Fibroblast of skin of scalp (primary cell): ENCODE measurements at regions not wholly inside any gene's neighbourhood (a gene's known extent, or its start where the extent isn't known, plus 50 kb on each side); places are given as distances from the start of the nearest gene placed in this dataset.

Experiments
- DNase-seq: peaks from one replicate; pipeline ENCODE4 v3.0.0-alpha.2; 2013

DNA sequence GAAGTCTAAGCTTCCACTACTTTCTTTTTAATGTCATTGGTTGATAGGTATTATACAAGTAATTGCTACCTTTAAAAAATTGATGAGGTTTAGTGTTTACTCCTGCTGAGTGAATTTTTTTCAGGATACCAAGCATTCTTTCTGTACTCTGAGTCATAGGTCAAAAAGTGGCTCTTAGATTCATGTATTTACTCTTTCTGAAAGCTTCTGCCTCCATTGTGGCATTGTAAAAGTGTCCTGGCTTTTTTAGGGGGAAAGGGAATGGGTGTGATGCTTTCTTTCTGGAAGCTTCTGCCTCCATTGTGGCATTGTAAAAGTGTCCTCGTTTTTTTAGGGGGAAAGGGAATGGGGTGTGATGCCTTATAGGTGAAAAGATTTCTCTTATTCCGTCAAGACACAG is 286.5 kb downstream of the LPIN1 start:
- peak; percentile 20 for DNase-seq

DNA sequence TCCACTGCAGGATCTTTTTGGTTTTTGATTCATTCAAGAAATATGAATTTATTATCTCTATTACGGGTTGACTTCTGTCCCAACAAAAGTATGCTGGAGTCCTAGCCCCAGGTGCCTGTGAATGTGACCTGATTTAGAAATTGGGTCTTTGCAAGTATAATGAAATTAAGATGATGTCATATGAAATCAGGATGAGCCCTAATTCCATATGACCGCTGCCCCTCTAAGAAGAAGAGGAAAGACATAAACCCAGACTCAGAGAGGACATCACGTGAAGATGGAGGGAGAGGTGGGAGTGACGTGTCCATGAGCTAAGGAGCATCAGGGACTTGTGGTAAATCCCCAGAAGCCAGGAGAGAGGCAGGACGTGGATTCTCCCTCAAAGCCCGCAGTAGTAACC is 287.1 kb downstream of the LPIN1 start:
- DNase-seq, result no peak

DNA sequence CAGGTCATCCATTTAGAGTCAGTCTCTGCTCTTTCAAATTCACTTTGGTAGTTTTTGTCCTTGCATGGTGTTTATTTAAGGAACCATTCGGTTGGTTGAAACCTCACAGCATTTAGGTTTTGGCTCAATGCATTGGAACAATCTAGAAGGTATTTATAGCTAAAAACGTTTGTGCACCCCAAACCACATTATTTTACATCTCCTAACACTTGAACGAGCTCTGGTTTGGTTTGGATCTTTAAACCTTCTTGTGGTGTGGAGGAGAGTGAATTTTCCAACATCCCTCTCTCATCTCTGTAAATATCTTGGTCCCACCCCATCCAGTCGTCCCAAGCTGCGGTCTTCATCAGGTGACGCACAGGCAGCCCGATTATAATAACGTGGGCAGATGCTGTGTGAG is 287.9 kb downstream of the LPIN1 start:
- DNase-seq, result no peak

DNA sequence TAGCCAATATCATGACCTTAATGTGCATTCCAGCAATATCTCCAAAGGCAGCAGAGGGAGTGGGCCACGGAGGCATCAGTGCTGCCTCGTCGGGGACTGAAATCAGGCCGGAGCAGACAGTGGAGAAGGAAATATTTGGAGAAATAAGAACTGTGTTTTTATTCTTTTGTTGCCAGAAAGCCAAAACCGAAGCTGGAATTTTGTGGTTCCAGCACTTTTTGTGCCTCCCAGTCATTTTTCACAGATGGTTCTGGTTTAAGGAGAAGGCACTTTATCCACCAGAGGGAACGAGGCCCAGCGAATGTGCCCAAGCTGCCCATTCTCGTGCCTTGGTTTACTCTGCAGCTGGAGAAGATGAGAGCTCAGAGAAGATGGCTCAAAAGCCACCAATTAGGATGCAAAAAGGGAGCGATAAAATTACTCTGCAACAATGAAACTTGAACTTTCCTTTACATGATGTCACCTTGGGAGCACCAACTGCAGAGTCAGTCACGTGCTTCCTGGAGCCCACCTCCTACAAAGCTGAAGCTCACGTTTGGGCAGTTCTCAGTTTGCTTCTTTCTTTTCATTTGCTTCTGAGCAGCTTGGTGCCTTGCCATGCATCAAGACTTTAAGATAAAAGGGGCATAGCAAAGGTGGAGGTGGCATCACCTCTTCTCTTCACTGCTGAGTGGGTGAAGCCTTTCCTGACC is 288.7 kb downstream of the LPIN1 start:
- peak; percentile 68 for DNase-seq

DNA sequence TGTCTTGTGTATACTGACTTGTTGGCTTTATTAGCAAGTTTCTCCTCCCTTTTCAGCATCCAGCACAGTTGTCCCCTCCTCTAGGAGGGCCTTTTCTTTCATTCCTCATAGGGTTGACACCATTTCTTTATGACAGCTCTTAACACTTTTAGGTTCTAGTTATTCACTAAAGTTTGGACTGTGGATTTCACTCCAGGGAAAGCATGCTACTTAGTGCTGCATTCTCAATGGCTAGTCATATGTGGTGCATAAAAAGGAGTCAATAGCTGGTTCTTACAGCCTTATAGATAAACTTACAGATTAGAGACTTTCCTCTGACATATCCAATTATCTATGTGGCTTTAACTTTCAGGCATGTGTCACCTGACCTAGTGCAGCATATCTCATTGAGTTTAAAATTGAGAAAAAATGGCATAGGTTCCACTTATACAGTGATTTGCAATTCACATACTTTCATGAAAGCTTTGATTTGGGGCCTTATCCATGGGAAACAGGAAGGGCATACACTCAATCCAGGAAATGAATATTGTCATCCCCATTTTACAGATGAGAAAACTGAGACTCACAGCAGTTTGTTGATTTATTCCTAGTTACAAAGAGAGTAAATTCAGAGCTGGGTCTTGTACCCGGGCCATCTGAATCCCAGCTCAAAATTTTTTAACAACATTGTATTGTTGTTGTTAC is 289.7 kb downstream of the LPIN1 start:
- DNase-seq, result no peak

DNA sequence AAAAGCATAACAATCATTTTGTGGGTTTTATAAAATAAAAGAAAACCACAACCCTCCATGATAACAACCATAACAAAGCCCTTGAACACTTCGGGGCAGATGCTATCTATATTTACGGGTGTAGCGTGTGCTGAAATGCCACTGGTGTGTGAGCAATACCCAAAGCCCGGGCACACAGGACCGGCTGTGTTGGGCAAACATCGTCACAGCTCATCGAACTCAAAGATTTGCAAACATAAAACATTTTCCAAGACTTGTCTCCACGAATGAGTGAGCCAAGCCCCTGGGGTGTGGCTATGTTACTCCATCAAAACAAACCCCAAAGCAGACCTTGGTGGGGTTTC is 290.2 kb downstream of the LPIN1 start:
- no peak for DNase-seq

DNA sequence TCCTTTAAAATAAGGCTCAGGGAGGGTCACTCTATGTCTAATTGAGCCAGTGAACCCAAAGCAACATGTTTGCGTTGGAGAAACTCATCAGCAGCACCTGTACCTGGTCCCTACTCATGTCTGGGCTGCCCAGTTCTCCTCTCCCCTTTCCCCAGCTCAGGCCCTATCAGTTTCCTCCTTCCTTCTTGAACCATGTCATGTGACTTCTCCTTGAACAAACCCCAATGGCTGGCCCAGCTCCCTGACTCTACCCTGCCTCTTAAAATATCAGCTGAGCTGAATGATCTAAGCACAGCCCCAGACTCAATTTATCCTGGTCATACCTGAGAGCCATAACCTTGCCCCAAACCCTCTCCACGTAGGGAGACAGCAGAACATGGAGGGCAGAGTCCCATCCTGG is 290.9 kb downstream of the LPIN1 start:
- DNase-seq, result no peak

DNA sequence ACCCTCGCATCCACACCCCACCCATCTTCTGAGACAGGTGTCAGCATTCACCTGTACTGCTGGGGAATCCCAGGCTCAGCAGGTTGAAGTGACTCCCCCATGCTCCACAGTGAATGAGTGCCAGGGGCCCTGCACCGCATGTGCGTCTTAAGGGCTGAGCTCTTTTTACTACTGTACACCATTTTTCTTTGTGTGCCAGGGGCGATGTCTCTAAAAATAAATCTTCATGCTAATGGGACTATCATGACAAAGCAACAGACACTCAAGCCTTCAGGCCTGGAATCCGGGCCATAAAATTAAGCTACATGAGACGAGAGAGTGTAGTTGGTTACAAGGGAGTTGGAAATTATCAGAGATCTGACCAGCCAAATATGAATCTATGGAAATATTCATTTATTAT is 294.8 kb downstream of the LPIN1 start:
- no peak for DNase-seq

DNA sequence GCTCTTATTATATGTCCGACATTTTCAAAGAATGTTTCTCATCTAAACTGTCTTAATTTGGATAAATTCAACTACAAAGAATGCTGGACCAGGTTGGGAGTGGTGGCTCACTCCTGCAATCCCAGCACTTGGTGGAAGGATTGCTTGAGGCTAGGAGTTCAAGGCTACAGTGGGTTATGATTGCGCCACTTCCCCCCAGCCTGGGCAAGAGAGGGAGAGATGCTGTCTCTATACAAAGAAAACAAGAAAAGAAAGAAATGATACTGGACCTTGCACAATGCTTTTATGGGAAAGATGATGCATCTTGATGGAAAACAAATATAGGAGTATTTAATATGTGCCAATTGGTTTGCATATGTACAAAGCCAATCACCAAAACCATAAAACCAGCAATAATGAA is 296.7 kb downstream of the LPIN1 start:
- DNase-seq, result no peak

DNA sequence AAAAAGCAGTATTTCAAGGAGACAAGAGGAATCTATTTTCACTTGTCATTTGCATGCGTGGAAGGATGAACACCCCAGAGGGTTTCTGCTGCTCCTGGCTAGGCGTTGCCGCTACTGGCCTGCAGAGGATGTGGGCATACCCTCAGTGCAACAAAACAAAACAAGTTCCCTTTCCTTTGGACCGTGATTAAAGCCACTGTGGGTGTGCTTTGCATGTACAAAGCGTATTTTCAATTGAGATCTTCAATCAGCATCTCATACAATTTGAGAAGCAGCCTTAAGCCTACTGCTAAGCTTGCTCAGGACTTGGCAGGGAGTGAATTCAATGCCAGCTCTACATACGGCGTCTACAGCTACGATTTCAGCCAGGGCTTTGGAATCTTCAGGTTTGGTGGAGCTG is 298.4 kb downstream of the LPIN1 start:
- DNase-seq, result no peak

DNA sequence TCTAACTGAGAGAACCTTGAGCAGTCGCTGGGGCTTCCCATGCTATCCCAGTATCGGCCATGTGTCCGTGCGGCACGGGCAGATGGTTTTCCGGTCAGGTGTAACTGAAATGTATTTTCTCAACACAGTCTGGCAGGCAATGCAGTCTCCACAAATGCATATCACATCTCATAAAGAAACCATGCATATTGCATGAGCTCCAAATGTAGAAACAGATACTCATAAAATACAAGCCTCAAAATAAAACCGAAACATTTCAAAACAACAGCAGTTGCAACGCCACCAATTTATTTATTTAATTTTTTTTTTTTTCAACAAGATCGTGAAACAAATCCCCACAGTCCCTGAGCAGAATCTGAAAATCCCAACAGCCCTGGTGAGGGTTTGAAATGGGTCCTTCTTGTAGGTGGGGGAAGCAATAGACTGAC is 299.4 kb downstream of the LPIN1 start:
- no peak for DNase-seq

DNA sequence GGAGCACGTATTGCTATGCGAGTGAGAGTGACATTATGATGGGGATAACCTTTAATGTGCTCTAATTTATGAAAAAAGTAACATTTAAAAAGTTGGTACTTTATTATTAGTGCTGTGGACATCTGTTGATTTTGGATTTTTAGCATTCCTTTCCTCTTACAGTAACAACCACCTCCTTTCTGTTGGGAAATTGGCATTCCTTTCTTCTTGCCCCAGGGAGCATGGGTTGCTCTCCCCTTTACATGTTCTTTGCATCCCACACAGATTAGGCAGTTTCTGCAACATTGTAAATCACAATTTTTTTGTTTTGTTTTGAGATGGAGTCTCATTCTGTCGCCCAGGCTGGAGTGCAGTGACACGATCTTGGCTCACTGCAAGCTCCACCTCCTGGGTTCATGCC is 300.2 kb downstream of the LPIN1 start:
- DNase-seq, result peak; percentile 83

DNA sequence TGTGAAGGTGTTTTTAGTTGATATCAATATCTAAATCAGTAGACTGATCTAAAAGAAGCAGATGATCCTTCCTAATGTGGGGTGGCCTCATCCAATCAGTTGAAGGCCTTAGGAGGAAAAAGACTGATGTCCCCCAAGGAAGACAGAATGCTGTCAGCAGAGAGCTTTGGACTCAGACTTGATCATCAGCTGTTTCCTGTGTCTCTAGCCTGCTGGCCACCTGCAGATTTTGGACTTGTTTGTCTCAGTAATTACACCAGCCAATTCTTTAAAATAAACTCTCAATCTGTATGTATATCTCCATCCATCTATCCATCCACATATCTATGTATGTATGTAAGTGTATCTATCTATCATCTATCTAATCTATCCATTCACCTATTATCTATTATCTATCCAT is 301.3 kb downstream of the LPIN1 start:
- DNase-seq, result no peak

DNA sequence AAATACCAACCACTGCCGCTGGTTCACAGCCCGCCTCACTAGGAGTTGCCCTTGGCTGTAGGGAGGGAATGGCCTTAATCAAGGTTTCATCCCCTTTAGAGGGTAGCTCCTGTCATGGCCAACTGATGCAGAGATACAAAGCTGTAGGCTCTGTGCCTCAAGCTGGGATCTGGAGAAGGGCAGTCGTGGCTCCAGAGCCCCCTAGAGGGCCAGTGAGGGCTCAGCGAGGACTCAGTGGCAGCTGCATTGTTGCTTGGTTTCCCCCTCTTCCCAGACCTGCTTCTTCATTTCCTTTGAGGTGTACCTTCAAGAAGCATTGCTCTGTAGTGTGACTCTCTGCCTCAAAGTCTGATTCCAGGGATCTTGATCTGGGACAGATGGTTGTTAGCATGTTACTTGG is 302.1 kb downstream of the LPIN1 start:
- no peak for DNase-seq

DNA sequence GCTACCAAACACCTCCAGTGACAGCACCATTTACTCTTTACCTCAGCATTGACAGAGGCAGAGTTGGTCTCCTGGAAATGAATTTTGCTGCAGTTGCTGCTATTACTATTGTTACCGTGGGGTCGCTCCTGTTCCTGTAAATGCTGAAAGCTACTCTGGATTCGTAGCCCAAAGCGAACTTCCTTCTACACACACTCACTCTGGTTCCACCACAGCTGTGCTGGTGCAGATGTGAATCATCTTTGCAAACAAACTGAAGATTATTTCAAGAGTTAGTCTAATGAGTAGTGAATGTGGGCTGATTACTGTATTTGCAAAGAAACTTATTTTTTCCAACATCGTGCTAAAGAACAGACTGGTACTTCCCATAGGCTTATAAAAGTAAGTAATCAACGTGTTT is 304.0 kb downstream of the LPIN1 start:
- peak; percentile 86 for DNase-seq

DNA sequence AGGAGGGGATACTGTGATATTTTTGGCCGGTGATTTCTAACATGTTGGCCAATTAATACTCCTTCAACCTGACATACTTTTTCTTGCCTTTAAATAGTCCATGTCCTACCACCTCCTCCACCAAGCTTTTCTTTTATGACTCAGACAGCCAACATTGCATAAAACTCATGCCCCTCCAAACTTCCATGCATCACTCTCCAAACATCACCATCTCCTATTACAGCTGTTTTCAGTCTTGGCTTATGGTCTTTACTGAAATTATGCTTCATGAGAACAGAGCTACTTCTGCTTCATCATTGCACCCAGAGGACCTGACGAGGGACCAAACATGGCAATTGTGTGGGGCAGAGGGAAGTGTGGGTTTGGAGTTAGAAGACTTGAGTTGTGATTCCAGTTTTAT is 305.4 kb downstream of the LPIN1 start:
- DNase-seq, result peak; percentile 78

DNA sequence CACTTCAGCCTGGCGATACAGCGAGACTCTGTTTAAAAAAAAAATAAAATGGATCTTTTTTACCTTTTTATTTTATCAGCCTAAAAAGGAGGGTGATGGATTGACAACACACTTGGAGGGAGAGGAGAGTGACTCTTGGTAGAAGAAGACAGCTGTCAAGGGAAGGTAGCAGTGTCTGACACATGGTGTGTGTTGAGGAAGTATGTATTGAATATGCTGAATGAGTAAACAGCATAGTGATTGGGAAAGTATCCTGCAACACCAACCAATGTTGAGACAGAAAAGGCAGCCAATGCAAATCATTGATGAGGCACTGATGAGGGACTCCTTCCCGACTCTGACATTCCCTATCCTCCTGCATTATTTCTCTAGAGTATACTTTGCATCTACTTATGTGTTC is 306.4 kb downstream of the LPIN1 start:
- no peak for DNase-seq

DNA sequence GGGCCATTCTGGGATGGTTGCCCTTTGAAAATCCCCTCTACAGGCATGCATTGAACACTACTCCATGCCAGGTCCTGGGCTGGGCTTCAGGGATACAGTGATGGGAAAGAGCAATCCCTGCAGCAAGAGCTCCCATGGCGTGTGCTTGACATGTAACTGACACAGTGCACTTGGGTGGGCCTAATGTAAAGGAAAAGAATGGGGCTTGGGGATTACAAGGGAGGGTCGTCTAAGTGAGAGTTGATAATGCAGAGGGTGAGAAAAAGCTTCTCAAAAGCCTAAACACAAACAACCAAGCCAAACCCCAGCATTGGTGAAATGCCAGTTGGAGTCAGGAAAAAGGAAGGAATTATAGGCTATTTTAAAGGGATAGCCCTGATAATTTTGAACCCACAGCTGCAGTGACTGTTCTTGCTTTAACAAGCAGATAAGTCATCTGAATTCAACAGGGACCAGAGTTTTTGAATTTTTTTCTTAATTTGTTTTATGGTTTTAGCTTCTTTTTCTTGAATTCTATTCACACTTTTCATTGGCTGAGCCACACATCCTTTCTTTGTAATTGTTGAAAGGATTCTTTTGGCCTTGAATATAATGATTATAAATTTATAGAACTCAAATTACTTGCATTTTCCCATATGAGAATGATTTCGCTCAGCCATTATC is 308.7 kb downstream of the LPIN1 start:
- DNase-seq, result no peak

DNA sequence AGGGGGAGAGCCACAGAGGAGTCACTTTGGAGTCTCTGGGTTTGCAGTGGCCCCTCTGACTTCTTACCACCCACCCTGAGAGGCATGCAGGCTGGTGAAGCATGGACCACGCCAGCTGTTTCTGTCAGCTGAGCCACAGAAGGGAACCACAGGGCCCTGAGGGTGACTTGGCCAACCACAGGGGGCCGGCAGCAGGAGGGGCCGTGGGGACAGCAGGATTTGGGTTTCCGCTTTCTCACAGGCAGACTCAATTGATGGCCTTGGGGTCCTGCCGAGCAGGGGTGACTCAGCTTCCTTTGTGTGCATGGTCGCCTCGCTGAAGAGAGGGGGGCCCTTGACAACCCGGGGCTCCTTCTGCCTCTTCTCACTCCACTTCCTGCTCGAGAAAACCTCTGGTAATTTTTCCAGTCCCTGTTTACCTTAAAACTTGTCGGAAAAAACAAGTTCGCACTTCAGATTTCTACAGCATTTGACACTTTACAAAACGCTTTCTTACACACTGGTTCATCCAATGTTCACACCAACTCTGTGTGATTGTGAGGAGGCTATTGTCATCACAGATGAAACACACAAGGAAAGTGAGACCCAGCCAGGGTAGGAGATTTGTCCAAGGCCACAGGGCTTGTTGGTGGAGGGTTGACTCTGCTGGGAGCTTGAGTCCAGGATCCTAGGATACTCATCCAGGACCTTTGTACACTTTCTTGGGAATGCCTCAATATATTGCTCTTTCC is 311.2 kb downstream of the LPIN1 start:
- peak; percentile 71 for DNase-seq

DNA sequence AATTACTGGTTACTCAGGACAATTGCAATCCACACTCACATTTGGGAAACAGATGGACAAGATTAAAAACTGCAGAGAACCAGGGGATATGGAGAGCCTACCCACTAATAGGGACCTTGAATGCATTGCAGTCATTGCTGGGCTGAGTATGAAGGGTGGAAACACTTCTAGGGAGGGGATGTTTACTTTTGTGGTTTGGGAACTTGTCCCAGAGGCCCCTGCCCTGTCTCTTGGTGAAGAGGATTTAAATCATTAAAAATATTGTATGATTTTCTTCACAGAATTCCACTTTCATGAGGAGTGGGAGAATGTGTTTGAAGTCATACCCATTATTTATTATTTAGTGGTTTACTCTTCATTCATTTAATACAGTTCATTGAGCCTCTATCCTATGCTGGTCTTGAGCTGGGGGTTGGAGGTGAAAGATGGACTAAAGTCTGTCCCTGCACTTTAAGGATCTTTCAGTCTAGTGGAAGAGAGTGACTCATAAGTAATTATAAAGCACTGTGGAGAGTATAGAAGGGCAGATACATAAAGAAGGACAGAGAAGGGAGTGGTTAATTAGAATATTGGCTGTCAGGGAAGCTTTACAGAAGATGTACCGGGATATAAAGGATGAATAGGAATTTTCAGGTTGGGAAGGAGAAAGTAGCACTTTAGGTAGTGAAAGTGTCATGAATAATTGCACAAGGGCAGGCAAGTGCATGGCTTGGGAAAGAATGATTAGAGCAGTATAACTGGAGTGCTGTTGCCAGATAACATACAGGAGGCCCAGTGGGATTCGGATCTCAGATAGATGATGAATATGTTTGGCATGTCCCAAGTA is 313.4 kb downstream of the LPIN1 start:
- peak; percentile 86 for DNase-seq

DNA sequence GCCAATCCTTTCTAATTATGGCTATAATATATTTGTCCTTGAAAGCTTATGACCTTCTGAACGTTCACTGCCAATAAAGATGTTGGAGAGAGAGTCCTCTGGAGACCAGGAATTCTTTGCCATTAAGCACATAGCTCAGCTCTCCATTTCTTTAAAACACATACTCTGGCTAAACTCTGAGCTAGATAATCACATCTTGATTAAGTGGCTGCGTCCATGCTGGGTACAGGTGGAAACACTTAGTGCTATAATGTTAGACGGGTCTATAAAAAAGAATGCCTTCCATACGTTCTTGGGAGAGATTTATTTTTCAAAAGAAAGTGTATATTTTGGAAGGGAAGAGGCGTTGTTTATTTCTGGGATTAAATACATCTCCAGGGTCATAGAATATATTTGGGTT is 314.5 kb downstream of the LPIN1 start:
- no peak for DNase-seq

DNA sequence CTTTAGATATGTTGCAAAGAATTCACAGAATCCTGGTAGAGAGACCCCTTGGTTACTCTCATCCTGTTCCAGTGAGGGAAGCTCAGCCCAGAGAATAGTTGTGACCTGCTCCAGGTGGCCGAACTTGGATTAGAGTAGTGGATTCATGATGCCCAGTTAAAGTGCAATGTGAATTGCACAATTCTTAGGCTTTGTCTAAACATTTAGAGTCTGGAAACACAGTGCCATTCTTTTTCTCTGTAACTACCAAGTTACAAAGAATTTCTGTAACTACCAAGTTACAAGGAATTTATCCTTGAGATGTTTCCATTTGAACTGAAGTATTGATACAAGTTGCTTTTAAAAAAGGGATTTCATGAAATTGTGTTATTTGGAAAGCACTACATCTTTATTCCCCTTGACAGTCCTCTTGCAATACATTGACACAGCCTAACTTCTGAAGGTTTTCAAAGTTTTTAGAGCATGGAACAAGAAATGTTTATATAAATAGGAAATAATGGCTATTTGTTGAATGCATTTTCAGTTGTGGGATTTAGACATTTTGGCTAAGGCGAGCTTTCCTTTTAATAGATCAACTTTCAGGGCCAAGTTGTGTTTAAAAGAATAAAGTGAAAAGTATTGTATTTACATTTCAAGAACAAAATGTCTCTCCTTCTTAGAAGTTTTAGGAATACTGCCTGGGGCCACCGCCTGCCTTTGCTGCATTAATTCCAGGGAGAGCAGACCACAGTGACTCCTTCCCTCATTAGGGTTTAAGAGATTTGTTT is 315.0 kb downstream of the LPIN1 start:
- no peak for DNase-seq
